Right ventricle myocardium superior (tissue), 1 donor: ENCODE measurements at regions not wholly inside any gene's neighbourhood (a gene's known extent, or its start where the extent isn't known, plus 50 kb on each side); places are given as distances from the start of the nearest gene placed in this dataset.
"Not testable (repeated sequence)": the region's sequence is repeated elsewhere in the genome, so short reads cannot be mapped to it uniquely, and the experiment has no call there.

Experiments used
- ATAC-seq: fragments of 200-7000 bp; cut with Tn5 transposase; one replicate; pipeline ENCODE4 v1.9.1; 2020; ENCODE audit warnings: mild to moderate bottlenecking; ENCODE audit not compliant: poor library complexity
- DNase-seq: peaks from one replicate; pipeline ENCODE4 v3.0.0-alpha.2; 2020
- intact Hi-C: fragments of 100-400 bp; cut with DNase I; formaldehyde crosslinking; loops from one replicate; pipeline ENCODE4 v1.11.2; 2022
- donor health status: DM: no; HTN: yes; CAD: no; lungs with severe emphysema.

GRCh38 chr12:47393403-47393790 lies 312.4 kb downstream of the RPAP3 start:
- intact Hi-C loops = loop anchor here (10.0 kb wide), 1 partner anchor 359 kb away; no protein-coding TSS in a partner anchor
- DNase-seq (no peak), ATAC-seq (no peak)

GRCh38 chr12:47391566-47391965 lies 311.8 kb upstream of the AMIGO2 start:
- intact Hi-C loops = loop anchor here (10.0 kb wide), 1 partner anchor 357 kb away; no protein-coding TSS in a partner anchor
- no peak for DNase-seq
- no peak for ATAC-seq

GRCh38 chr12:47388712-47389111 lies 309.0 kb upstream of the AMIGO2 start:
- no peak for DNase-seq
- ATAC-seq = no peak
- intact Hi-C loops = no loop called here

GRCh38 chr12:47387994-47388393 lies 308.2 kb upstream of the AMIGO2 start:
- ATAC-seq (no peak), DNase-seq (no peak)
- intact Hi-C loops = no loop called here

GRCh38 chr12:47385653-47386052 lies 305.9 kb upstream of the AMIGO2 start:
- DNase-seq (no peak), ATAC-seq (no peak)
- intact Hi-C loops = no loop called here

GRCh38 chr12:47383942-47384341 lies 304.2 kb upstream of the AMIGO2 start:
- no peak for DNase-seq
- no peak for ATAC-seq
- intact Hi-C loops = no loop called here

- no peak for ATAC-seq
- intact Hi-C loops = no loop called here
- no peak for DNase-seq
Measured at GRCh38 chr12:47382305-47382704, 302.5 kb upstream of the AMIGO2 start.

- intact Hi-C loops = no loop called here
- ATAC-seq (no peak), DNase-seq (no peak)
Measured at GRCh38 chr12:47378907-47379306, 299.1 kb upstream of the AMIGO2 start.

GRCh38 chr12:47378222-47378582 lies 298.4 kb upstream of the AMIGO2 start:
- DNase-seq (no peak), ATAC-seq (peak; percentile 36)
- intact Hi-C loops = no loop called here

- intact Hi-C loops = no loop called here
- peak; percentile 98 for ATAC-seq
Measured at GRCh38 chr12:47377414-47378221, 297.9 kb upstream of the AMIGO2 start.

GRCh38 chr12:47376927-47377326 lies 297.2 kb upstream of the AMIGO2 start:
- DNase-seq = no peak

More at GRCh38 chr12:47377414-47378221, 297.9 kb upstream of the AMIGO2 start:
- peak; percentile 98 for DNase-seq

GRCh38 chr12:47373554-47374150 lies 293.9 kb upstream of the AMIGO2 start:
- DNase-seq = no peak
- ATAC-seq = no peak
- intact Hi-C loops = no loop called here

More at GRCh38 chr12:47376927-47377326, 297.2 kb upstream of the AMIGO2 start:
- intact Hi-C loops = no loop called here
- ATAC-seq = no peak

- ATAC-seq (no peak), DNase-seq (no peak)
- intact Hi-C loops = no loop called here
Measured at GRCh38 chr12:47370421-47370820, 290.7 kb upstream of the AMIGO2 start.

- intact Hi-C loops = no loop called here
- ATAC-seq (no peak), DNase-seq (no peak)
Measured at GRCh38 chr12:47369085-47369484, 289.3 kb upstream of the AMIGO2 start.

- no peak for DNase-seq
- intact Hi-C loops = no loop called here
- ATAC-seq = no peak
Measured at GRCh38 chr12:47367912-47368537, 288.3 kb upstream of the AMIGO2 start.

- intact Hi-C loops = no loop called here
- DNase-seq (no peak), ATAC-seq (no peak)
Measured at GRCh38 chr12:47366579-47366978, 286.8 kb upstream of the AMIGO2 start.

GRCh38 chr12:47366157-47366556 lies 286.4 kb upstream of the AMIGO2 start:
- ATAC-seq = no peak
- DNase-seq = no peak
- intact Hi-C loops = no loop called here

GRCh38 chr12:47365443-47366076 lies 285.8 kb upstream of the AMIGO2 start:
- ATAC-seq, intact Hi-C loops, DNase-seq: not testable (repeated sequence)

- ATAC-seq (no peak), DNase-seq (no peak)
- intact Hi-C loops = no loop called here
Measured at GRCh38 chr12:47364261-47364660, 284.5 kb upstream of the AMIGO2 start.
